ENCODE measurements at regions not wholly inside any gene's neighbourhood (a gene's known extent, or its start where the extent isn't known, plus 50 kb on each side); places are given as distances from the start of the nearest gene placed in this dataset.

DNA sequence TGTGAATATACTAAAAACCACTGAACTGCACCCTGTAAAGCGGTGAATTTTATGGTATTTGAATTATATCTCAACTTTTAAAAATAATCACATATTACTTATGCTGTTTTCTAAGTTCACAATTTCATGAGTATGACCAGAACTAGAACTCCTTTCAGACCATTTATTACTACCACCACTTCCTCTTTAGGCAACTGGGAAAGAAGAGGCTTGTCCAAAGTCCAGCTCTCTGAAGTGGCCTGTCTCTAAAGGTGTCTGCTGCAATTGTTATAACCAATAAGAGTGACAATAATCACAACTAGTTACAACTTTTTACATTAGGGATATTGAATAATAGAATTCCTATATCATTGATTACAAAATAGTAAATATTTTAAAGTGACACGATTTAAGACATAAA lies 267.9 kb upstream of the PIK3C3 start:
- no peak for TF ChIP-seq CTCF (IDR thresholded peaks at IDR 0.05)
- no peak for TF ChIP-seq POLR2A (IDR thresholded peaks at IDR 0.05)
- no peak for TF ChIP-seq POLR2AphosphoS5 (IDR thresholded peaks at IDR 0.05)
- no peak for TF ChIP-seq EP300 (IDR thresholded peaks at IDR 0.05)
